Astrocyte (in vitro differentiated cells and primary cell): ENCODE measurements at regions not wholly inside any gene's neighbourhood (a gene's known extent, or its start where the extent isn't known, plus 50 kb on each side); places are given as distances from the start of the nearest gene placed in this dataset.

Source experiments
- EZH2 ChIP-seq: IDR thresholded peaks from 2 replicates; pipeline ENCODE4 v1.6.1; 2012; ENCODE audit warnings: mild to moderate bottlenecking, low read length, inconsistent platforms; ENCODE audit not compliant: insufficient read depth
- TF ChIP-seq, protein P1 (sequence below): IDR thresholded peaks from 2 replicates; pipeline ENCODE4 v1.5.1; 2011; ENCODE audit warnings: low read depth, mild to moderate bottlenecking, inconsistent platforms, low read length, moderate library complexity; ENCODE audit not compliant: insufficient read depth

GRCh38 chr13:81874681-81875661, 1534.0 kb upstream of the SPRY2 start:
- TF ChIP-seq, protein P1, sequence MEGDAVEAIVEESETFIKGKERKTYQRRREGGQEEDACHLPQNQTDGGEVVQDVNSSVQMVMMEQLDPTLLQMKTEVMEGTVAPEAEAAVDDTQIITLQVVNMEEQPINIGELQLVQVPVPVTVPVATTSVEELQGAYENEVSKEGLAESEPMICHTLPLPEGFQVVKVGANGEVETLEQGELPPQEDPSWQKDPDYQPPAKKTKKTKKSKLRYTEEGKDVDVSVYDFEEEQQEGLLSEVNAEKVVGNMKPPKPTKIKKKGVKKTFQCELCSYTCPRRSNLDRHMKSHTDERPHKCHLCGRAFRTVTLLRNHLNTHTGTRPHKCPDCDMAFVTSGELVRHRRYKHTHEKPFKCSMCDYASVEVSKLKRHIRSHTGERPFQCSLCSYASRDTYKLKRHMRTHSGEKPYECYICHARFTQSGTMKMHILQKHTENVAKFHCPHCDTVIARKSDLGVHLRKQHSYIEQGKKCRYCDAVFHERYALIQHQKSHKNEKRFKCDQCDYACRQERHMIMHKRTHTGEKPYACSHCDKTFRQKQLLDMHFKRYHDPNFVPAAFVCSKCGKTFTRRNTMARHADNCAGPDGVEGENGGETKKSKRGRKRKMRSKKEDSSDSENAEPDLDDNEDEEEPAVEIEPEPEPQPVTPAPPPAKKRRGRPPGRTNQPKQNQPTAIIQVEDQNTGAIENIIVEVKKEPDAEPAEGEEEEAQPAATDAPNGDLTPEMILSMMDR: no peak
- no peak for TF ChIP-seq EZH2
